ENCODE measurements at regions not wholly inside any gene's neighbourhood (a gene's known extent, or its start where the extent isn't known, plus 50 kb on each side); places are given as distances from the start of the nearest gene placed in this dataset.

DNA sequence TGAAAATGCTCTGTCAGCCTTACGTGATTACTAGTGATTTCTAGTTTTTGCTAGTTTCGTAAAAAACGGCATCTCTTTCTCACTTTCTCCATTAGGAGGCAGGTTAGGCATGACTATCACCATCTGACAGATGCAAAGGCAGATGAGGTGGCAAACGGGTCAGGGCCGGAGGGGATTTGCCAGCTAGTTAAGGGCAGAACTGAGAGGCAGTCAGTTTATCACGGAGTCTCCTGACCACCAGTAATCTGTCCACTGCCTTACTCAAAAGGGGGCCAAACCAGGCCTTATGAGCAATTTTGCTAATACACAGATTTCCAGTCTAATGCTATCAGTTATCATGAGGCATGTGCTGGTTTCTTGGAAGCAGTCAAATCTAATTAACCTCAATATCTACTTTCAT is 159.3 kb downstream of the TSEN15 start:
- no peak for DNase-seq
- no peak overlapping the region for H3K4me3 Mint-ChIP-seq
- H3K36me3 Mint-ChIP-seq (ENCODE audit: low read depth): no peaks in the 10 kb centered on the region
- ChIA-PET CTCF (no interaction called here), POLR2A (no interaction called here)
- no peaks in the 10 kb centered on the region for H3K27me3 Mint-ChIP-seq
- H3K4me1 Mint-ChIP-seq: no peaks in the 10 kb centered on the region
- no peaks in the 10 kb centered on the region for H3K9me3 Mint-ChIP-seq
- H3K27ac Mint-ChIP-seq: no peak overlapping the region

DNA sequence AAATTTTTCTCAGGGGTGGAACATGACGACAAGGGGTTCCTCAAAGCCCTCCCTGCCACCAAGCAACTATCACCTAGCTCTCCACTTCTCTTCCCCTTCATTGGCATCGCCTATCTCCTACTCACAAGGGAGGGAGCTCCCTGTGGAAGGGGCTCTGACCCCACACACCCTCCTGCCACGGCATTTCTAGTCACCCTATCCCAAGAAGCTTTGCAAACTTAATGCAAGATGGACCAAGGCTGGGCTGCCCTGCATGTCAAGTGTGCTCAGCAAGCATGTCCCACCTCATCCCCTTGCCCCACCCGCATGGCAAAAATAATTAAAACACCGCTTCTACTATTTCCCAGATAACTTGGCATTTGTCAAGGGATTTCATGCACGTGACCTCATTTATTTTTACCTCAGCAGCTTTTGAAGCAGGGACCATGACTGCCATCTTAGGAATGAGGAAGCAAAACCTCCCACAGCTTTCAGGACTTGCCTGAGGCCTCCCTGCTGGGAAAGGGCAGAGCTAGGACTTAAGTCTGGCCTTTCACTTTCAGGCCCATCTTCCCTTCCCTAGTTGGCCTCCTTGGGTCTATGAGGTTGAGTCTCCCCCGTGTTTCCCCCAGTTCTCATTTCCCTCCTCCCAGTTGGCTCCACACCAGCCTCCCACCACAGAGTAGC is 161.3 kb downstream of the TSEN15 start:
- DNase-seq: no peak
- H3K4me1 Mint-ChIP-seq: no peaks in the 10 kb centered on the region
- H3K27me3 Mint-ChIP-seq: peaks cover 5% of the 10 kb centered on the region
- no peak overlapping the region for H3K4me3 Mint-ChIP-seq
- ChIA-PET CTCF (interaction anchor here (0.6 to 1.9 kb wide), 3 partner anchors 8 to 156 kb away, joined by 3 to 5 read pairs (median 4); no protein-coding TSS in a partner anchor), POLR2A (no interaction called here)
- H3K27ac Mint-ChIP-seq: no peak overlapping the region
- no peaks in the 10 kb centered on the region for H3K36me3 Mint-ChIP-seq (ENCODE audit: low read depth)
- H3K9me3 Mint-ChIP-seq: no peaks in the 10 kb centered on the region

DNA sequence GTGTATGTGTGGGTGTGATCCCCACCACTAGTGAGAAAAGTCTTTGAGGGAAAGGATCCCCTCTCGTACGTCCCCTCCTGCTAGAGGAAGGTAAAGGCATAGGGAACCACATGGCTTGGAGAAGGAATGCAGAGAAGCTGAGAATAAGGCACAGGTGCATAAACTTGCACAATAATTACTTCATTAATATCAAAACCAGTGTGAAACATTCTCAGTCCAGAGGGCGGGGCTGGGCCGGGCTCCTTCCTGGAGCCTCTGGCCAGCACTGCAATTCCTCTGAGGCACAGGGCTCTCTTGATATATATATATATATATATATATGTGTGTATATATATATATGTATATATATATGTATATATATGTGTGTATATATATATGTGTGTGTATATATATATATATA is 162.6 kb downstream of the TSEN15 start:
- ChIA-PET POLR2A (no interaction called here), CTCF (no interaction called here)
- no peaks in the 10 kb centered on the region for H3K9me3 Mint-ChIP-seq
- no peaks in the 10 kb centered on the region for H3K4me1 Mint-ChIP-seq
- no peaks in the 10 kb centered on the region for H3K36me3 Mint-ChIP-seq (ENCODE audit: low read depth)
- DNase-seq: no peak
- peaks cover 5% of the 10 kb centered on the region for H3K27me3 Mint-ChIP-seq
- no peak overlapping the region for H3K4me3 Mint-ChIP-seq
- no peak overlapping the region for H3K27ac Mint-ChIP-seq

DNA sequence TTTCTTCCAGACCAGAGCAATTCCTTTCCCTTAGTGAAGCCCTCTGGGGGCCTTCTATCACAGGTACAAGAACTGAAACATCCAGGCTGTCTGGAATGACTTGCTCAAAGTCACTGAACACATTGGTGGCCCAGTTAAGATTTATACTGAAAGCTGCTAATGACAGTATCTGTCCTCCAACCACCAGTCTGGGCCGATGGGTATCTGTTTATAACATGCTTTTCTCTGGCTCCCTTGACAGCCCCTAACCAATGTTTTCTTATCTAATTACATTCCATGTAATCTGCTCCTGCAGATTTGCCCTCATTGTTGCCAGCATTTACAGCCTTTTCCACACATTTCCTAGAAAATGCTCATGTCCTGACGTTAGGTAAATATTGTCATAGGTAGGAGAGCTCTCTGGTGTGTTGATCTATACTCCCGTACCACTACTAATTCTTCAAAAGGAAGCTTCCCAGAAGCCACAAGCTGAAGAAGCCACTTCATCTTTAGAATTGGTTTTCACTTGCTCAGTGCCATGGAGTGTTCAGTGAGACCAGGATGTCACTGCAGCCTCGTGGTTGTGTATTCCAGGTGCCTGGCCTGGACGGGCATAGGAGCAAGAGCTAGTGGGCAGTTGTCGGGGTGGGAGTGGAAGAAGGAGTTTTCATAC is 163.9 kb downstream of the TSEN15 start:
- ChIA-PET POLR2A (no interaction called here), CTCF (no interaction called here)
- no peak overlapping the region for H3K4me3 Mint-ChIP-seq
- H3K9me3 Mint-ChIP-seq: no peaks in the 10 kb centered on the region
- no peaks in the 10 kb centered on the region for H3K4me1 Mint-ChIP-seq
- H3K27ac Mint-ChIP-seq: no peak overlapping the region
- no peaks in the 10 kb centered on the region for H3K36me3 Mint-ChIP-seq (ENCODE audit: low read depth)
- no peak for DNase-seq
- H3K27me3 Mint-ChIP-seq: peaks cover 5% of the 10 kb centered on the region

DNA sequence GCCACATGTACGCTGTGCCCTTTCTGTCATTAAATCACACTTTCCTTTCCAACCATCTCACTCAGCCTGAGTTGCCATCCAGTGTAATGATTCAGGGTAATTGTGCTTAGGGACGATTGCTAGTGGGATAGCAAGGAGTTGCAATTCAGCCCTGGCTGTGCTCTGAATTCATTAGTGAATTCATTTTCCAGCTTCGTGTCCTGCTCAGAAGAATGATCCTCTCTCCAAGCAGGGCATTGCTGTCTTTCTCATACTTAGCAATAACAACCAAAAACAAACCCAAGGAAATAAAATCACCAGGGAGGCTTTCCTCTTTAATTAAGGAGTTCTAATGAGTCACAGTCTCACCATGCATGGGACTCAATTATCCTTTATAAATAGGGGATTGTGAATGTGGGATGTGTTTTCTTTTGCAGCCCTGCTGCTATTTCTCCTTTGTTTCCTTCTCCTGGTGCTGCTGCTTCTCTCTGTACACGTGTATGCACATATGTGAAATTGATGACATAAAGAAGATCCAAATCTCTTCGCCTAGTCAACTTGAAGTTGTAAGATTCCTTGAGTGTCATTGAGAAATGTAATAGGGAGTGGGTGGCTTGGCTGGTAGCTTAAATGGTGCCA is 167.0 kb downstream of the TSEN15 start:
- Mint-ChIP-seq H3K9me3 (no peaks in the 10 kb centered on the region), H3K4me1 (no peaks in the 10 kb centered on the region), H3K4me3 (no peak overlapping the region), H3K27me3 (peaks cover 5% of the 10 kb centered on the region), H3K36me3 (ENCODE audit: low read depth) (no peaks in the 10 kb centered on the region), H3K27ac (no peak overlapping the region)
- POLR2A ChIA-PET: no interaction called here
- no peak for DNase-seq
- CTCF ChIA-PET: no interaction called here

DNA sequence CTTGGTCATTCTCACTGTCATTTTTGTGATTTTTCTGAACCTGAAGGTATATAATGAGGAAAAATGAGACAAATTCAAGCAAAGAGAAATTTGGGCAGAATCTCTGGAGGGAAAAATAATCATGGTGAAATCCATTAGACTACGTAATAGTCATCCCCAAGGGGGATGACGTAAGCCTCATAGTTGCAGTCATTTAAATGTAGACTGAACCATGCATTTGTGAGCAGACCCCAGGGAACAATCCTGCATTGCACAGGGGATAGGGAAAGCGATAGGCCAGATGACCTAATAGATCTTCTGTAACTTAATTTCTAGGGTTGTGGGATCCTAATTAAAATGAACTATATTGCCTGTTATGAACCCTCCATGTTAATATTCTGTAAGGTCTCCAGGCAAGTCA is 167.4 kb upstream of the C1orf21 start:
- POLR2A ChIA-PET: no interaction called here
- H3K27ac Mint-ChIP-seq: no peak overlapping the region
- no peaks in the 10 kb centered on the region for H3K9me3 Mint-ChIP-seq
- peaks cover 5% of the 10 kb centered on the region for H3K27me3 Mint-ChIP-seq
- H3K4me1 Mint-ChIP-seq: no peaks in the 10 kb centered on the region
- H3K4me3 Mint-ChIP-seq: no peak overlapping the region
- H3K36me3 Mint-ChIP-seq (ENCODE audit: low read depth): no peaks in the 10 kb centered on the region
- DNase-seq: no peak
- CTCF ChIA-PET: no interaction called here

DNA sequence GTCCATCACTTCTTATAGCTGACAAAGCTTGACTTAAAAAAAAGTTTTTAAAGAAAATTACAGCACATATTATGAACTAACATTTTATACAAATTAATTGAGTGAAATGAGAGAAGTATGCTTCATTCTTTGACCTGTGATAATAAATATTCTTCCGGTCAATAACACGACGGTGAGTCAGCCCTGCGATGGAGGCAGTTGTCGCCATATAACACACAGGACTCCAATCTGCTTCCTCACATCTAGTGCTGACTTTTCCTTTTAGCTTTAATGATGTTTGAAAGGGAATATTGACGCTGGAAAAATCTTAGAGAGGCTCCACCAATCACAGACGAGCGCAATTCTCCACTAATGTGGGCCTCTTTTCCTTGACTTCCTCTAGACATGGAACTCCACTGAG is 166.9 kb upstream of the C1orf21 start:
- Mint-ChIP-seq H3K4me1 (no peaks in the 10 kb centered on the region), H3K9me3 (no peaks in the 10 kb centered on the region), H3K27ac (no peak overlapping the region), H3K36me3 (ENCODE audit: low read depth) (no peaks in the 10 kb centered on the region), H3K27me3 (peaks cover 5% of the 10 kb centered on the region), H3K4me3 (no peak overlapping the region)
- CTCF ChIA-PET: no interaction called here
- POLR2A ChIA-PET: no interaction called here
- no peak for DNase-seq

DNA sequence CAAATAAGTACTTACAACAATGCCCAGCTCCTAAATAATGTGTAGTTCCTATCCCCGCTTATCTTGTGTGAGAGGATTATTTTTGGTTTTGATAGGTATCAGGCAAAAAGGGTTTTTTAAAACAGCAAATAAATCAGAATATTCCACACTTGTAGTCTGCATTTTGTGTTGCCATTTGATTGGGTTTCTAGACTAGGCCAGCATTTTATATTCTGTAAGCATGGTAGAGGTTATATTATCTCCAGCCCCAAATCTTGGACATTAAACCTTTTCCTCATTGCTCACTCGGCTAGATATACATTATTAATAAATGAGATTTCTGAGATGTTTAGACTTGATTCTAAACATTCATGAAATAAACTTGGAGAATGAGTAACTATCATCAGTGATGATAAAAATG is 165.7 kb upstream of the C1orf21 start:
- ChIA-PET POLR2A (no interaction called here), CTCF (interaction anchor here (1.1 kb wide), 1 partner anchor 14 kb away, joined by 3 read pairs; no protein-coding TSS in a partner anchor)
- H3K9me3 Mint-ChIP-seq: no peaks in the 10 kb centered on the region
- H3K27me3 Mint-ChIP-seq: peaks cover 5% of the 10 kb centered on the region
- no peak overlapping the region for H3K27ac Mint-ChIP-seq
- H3K36me3 Mint-ChIP-seq (ENCODE audit: low read depth): no peaks in the 10 kb centered on the region
- H3K4me3 Mint-ChIP-seq: no peak overlapping the region
- no peak for DNase-seq
- no peaks in the 10 kb centered on the region for H3K4me1 Mint-ChIP-seq

DNA sequence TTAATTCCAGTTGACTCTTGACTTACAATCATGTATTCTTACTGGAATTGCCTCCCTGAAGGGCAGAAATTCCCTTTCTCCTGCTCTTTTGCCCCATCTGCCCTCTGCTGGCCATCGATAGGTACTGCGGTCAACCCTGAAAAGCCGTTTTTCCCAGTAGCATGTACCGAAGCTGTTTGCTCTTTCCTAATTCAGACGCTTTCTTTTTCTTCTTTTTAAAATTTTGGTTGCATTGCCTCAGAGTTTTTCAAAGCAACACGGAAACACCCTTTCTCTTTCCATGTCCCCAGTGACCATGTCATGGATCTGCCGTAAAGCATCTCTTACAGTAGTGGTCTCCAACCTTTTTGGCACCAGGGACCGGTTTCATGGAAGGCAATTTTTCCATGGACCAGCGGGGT is 164.2 kb upstream of the C1orf21 start:
- H3K36me3 Mint-ChIP-seq (ENCODE audit: low read depth): no peaks in the 10 kb centered on the region
- CTCF ChIA-PET: interaction anchor here (1.1 to 1.5 kb wide), 2 partner anchors 144 to 146 kb away, joined by 3 read pairs; no protein-coding TSS in a partner anchor
- no peak overlapping the region for H3K4me3 Mint-ChIP-seq
- no peak overlapping the region for H3K27ac Mint-ChIP-seq
- peak; percentile 38 for DNase-seq
- H3K27me3 Mint-ChIP-seq: no peaks in the 10 kb centered on the region
- POLR2A ChIA-PET: no interaction called here
- no peaks in the 10 kb centered on the region for H3K9me3 Mint-ChIP-seq
- H3K4me1 Mint-ChIP-seq: no peaks in the 10 kb centered on the region

DNA sequence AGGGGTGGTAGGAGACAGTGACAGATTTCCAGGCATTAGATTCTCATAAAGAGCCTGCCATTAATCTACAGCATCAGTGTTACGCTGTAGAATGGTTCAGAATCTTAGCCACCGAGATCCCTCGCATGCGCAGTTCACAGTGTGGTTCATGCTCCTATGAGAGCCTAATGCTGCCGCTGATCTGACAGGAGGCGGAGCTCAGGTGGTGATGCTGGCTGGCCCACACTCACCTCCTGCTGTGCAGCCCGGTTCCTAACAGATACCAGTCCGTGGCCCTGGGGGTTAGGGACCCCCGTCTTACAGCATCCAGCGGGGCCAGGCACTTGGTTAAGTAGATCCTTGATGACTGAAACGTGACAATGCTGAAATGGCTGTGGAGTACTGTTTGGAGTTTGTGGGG is 163.6 kb upstream of the C1orf21 start:
- ChIA-PET CTCF (interaction anchor here (1.1 to 1.5 kb wide), 2 partner anchors 145 to 147 kb away, joined by 3 read pairs; no protein-coding TSS in a partner anchor), POLR2A (no interaction called here)
- Mint-ChIP-seq H3K4me3 (no peak overlapping the region), H3K9me3 (no peaks in the 10 kb centered on the region), H3K27ac (no peak overlapping the region), H3K27me3 (no peaks in the 10 kb centered on the region), H3K36me3 (ENCODE audit: low read depth) (no peaks in the 10 kb centered on the region), H3K4me1 (no peaks in the 10 kb centered on the region)
- no peak for DNase-seq

DNA sequence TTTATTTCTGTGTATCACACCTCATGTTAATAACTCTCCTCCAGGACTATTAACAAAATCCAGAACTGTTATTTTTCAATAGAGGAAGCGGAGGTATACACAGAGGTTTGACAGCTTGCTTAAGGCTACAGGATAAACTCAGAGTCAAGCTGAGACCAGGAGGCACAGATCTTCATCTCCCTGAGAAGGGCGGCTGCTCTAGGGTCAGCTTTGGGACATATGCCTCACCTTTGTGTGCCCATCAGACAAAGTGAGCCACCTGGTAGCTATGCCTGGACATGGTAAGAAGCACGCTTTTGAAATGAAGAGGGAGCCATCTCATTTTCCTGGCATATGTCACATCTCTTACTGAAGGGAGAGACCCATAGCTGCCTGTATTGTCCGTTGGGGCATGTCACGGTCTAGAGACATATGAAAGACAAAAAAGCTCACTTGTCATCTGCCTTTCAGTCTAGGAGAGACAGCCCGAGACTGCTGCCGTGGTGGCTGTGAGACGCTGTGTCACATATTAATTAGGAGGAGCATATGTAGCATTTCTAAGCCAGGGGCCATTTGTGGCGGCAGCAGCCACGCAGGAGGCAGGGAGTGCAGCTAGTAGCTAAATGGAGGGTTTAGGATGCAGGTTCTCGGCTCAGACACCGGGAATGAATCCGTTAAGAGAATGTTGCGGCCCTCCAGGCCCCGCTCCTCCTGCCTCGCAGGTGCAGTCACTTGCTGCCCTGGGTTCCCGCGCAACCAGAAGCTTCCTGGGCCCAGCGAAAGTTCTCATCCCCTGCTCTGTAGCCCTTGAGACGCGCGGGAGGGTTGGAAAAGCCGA is 161.3 kb upstream of the C1orf21 start:
- H3K9me3 Mint-ChIP-seq: peaks cover 3% of the 10 kb centered on the region
- POLR2A ChIA-PET: no interaction called here
- no peak for DNase-seq

DNA sequence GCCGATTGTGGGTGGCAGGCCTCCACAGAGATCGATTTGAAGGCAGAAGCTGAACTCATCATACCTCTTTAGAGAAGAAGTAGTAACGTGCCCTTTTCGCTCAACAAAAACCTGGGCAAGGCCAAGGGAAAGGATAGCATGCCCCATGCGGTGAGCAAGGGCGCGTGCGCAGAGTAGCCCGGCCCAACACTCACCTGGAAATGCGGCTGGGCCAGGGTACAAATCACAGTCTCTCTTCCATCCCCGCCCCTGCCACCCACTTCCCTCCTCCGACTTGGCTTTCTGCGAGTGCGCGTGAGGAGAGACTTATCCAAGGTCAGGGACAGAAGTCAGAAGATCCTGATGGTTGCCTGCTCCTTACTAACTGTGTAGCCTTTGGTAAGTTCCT is 160.7 kb upstream of the C1orf21 start:
- no peak for DNase-seq
- Mint-ChIP-seq H3K9me3 (peaks cover 3% of the 10 kb centered on the region), H3K27me3 (no peaks in the 10 kb centered on the region), H3K4me3 (no peak overlapping the region), H3K36me3 (ENCODE audit: low read depth) (no peaks in the 10 kb centered on the region), H3K27ac (no peak overlapping the region), H3K4me1 (no peaks in the 10 kb centered on the region)
- CTCF ChIA-PET: no interaction called here
- POLR2A ChIA-PET: no interaction called here

More for the DNA sequence above, 161.3 kb upstream of the C1orf21 start:
- Mint-ChIP-seq H3K27me3 (no peaks in the 10 kb centered on the region), H3K36me3 (ENCODE audit: low read depth) (no peaks in the 10 kb centered on the region), H3K4me1 (no peaks in the 10 kb centered on the region), H3K27ac (no peak overlapping the region), H3K4me3 (no peak overlapping the region)
- CTCF ChIA-PET: interaction anchor here (0.6 to 1.2 kb wide), 4 partner anchors 22 to 691 kb away, joined by 3 read pairs; no protein-coding TSS in a partner anchor

DNA sequence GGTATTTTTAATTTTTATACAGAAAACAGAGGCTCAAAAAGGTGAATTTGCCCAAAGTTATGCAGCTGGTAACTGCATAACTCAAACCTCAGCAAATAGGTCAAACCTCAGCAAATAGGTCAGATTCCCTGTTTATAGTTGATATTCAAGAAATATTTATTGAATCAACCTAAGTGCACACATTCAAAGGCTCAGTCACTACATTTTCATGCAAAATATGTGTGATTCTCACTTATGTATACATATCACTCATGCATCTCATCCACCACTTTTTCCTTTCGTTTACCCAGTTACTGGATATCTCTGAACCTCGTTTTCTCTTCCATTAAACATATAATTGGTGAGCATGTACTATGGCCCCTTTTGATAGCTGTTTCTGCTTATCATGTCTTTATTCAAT is 158.3 kb upstream of the C1orf21 start:
- Mint-ChIP-seq H3K9me3 (peaks cover 5% of the 10 kb centered on the region), H3K4me1 (no peaks in the 10 kb centered on the region), H3K27me3 (peaks cover 7% of the 10 kb centered on the region), H3K36me3 (ENCODE audit: low read depth) (no peaks in the 10 kb centered on the region), H3K27ac (no peak overlapping the region), H3K4me3 (no peak overlapping the region)
- POLR2A ChIA-PET: no interaction called here
- DNase-seq: no peak
- CTCF ChIA-PET: no interaction called here
